Caco-2 (cell line): ENCODE measurements at regions not wholly inside any gene's neighbourhood (a gene's known extent, or its start where the extent isn't known, plus 50 kb on each side); places are given as distances from the start of the nearest gene placed in this dataset.

Source experiments
- BruUV-seq: library from RNA; stranded (reverse); fragments of 400-500 nt; replicated peaks from 2 replicates; lab custom pipeline; 2021; lab: Mats Ljungman, UMichigan
- CTCF ChIA-PET: fragments of 300-600 bp; sonication (Branson Sonifier 250); formaldehyde crosslinking; loops from one replicate; lab custom pipeline; 2022; ENCODE audit warnings: antibody characterized with exemption; lab: Charles Lee
- POLR2A ChIA-PET: fragments of 300-600 bp; sonication (Branson Sonifier 250); formaldehyde crosslinking; loops from one replicate; lab custom pipeline; 2022; ENCODE audit warnings: antibody characterized with exemption; lab: Charles Lee
- DNase-seq, 2 experiments: peaks; one replicate each; pipeline versions ENCODE4 v3.0.0 to v3.0.0-alpha.2; 2020 to 2022
- H3K27me3 ChIP-seq: replicated peaks from 2 replicates; pipeline ENCODE4 v1.6.0; 2011; ENCODE audit warnings: low read length; ENCODE audit not compliant: control insufficient read depth, insufficient read depth
- H3K36me3 ChIP-seq: 2 replicates; pipeline ENCODE4 v1.5.1; 2011; ENCODE audit warnings: low read length; ENCODE audit not compliant: control insufficient read depth, insufficient read depth
- H3K4me1 ChIP-seq: fragments of 250-450 bp; sonication (Bioruptor Pico); 2 replicates; pipeline ENCODE4 v1.5.1; 2020; ENCODE audit warnings: mild to moderate bottlenecking
- H3K4me3 ChIP-seq: 2 replicates; pipeline ENCODE4 v1.5.1; 2011; ENCODE audit warnings: low read depth, mild to moderate bottlenecking, control low read depth, low read length
- H3K9me3 ChIP-seq: fragments of 250-450 bp; sonication (Bioruptor Pico); 2 replicates; pipeline ENCODE4 v1.5.1; 2020; ENCODE audit warnings: mild to moderate bottlenecking, moderate library complexity
- H3K27ac Mint-ChIP-seq: one replicate; pipeline ENCODE4 v1.8.0; 2022; ENCODE audit warnings: mixed read lengths; ENCODE audit not compliant: unreplicated experiment
- H3K27me3 Mint-ChIP-seq: one replicate; pipeline ENCODE4 v1.8.0; 2022; ENCODE audit warnings: mixed read lengths; ENCODE audit not compliant: insufficient read depth, unreplicated experiment
- H3K36me3 Mint-ChIP-seq: one replicate; pipeline ENCODE4 v1.8.0; 2022; ENCODE audit warnings: mild to moderate bottlenecking, mixed read lengths; ENCODE audit not compliant: insufficient read depth, unreplicated experiment
- H3K4me1 Mint-ChIP-seq: one replicate; pipeline ENCODE4 v1.8.0; 2022; ENCODE audit warnings: low read depth, mixed read lengths; ENCODE audit not compliant: unreplicated experiment
- H3K4me3 Mint-ChIP-seq: one replicate; pipeline ENCODE4 v1.8.0; 2022; ENCODE audit warnings: mild to moderate bottlenecking, moderate library complexity, mixed read lengths; ENCODE audit not compliant: unreplicated experiment
- H3K9me3 Mint-ChIP-seq: one replicate; pipeline ENCODE4 v1.8.0; 2022; ENCODE audit warnings: mixed read lengths; ENCODE audit not compliant: unreplicated experiment
- intact Hi-C: fragments of 100-400 bp; cut with micrococcal nuclease; formaldehyde crosslinking; loops from one replicate; pipeline ENCODE4 v1.10.0; 2022; ENCODE audit not compliant: unreplicated experiment
- TF ChIP-seq, protein P1 (sequence below), 2 experiments: fragments of 200-600 bp in 1 of 2; IDR thresholded peaks; 1 replicate in 1 of 2; 2 replicates in 1 of 2; pipeline versions ENCODE4 v1.5.1 to v1.8.0; 2011 to 2022; ENCODE audit warnings: antibody characterized with exemption in 1 of 2, control low read depth in 1 of 2, inconsistent platforms in 1 of 2, low read depth in 1 of 2, low read length in 1 of 2, mild to moderate bottlenecking in 1 of 2, moderate library complexity in 1 of 2; ENCODE audit not compliant: insufficient read depth in 1 of 2, severe bottlenecking in 1 of 2, unreplicated experiment in 1 of 2

DNA sequence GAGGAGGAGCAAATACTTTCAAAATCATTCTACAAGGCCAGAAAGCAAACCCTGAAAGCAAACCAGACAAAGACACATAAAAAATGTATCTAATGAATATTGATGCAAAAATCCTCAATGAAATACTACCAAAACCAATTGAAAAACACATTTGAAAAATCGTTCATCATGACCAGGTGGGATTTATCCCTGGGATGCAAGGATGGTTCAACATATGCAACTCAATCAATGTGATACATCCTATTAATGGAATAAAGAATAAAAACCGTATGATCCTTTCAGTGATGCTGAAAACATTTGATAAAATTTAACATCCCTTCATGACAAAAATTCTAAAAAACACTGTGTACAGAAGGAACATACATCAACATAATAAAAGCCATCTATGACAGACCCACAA, 337.6 kb downstream of the NNT start:
- Mint-ChIP-seq H3K4me1 (no peaks in the 10 kb centered on the region), H3K27me3 (no peaks in the 10 kb centered on the region), H3K36me3 (no peaks in the 10 kb centered on the region), H3K9me3 (peaks cover 18% of the 10 kb centered on the region), H3K27ac (no peak overlapping the region), H3K4me3 (no peak overlapping the region)
- Histone ChIP-seq H3K36me3 (no peaks in the 10 kb centered on the region), H3K9me3 (no peaks in the 10 kb centered on the region), H3K27me3 (no peaks in the 10 kb centered on the region), H3K4me3 (no peak overlapping the region), H3K4me1 (no peaks in the 10 kb centered on the region)
- CTCF ChIA-PET = no interaction called here
- TF ChIP-seq, protein P1, sequence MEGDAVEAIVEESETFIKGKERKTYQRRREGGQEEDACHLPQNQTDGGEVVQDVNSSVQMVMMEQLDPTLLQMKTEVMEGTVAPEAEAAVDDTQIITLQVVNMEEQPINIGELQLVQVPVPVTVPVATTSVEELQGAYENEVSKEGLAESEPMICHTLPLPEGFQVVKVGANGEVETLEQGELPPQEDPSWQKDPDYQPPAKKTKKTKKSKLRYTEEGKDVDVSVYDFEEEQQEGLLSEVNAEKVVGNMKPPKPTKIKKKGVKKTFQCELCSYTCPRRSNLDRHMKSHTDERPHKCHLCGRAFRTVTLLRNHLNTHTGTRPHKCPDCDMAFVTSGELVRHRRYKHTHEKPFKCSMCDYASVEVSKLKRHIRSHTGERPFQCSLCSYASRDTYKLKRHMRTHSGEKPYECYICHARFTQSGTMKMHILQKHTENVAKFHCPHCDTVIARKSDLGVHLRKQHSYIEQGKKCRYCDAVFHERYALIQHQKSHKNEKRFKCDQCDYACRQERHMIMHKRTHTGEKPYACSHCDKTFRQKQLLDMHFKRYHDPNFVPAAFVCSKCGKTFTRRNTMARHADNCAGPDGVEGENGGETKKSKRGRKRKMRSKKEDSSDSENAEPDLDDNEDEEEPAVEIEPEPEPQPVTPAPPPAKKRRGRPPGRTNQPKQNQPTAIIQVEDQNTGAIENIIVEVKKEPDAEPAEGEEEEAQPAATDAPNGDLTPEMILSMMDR (IDR thresholded peaks at IDR 0.05; ENCODE audit: insufficient read depth in 1 of 2, low read depth in 1 of 2, low read length in 1 of 2, severe bottlenecking in 1 of 2, unreplicated experiment in 1 of 2) = no peak
- POLR2A ChIA-PET = no interaction called here
- intact Hi-C loops = no loop called here
- DNase-seq = no peak
- no TSS peak for BruUV-seq

DNA sequence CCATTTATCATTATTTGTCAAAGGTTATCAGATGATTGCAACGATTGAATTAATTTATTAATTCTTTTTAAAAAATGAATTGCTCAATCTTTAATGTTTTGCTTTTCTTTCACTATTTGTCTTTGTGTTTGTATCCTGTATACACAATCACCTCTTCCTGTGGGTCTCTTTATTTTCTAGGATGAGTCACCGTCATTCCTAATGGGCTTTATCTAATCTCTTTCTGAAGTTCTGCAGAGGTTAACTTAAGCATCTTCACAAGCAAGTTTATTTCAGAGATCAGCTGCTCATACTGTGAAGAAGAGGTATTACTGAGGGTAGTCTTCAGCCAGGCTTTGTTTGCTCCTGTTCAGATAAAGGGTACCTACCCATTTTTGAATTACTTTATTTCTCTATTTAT, 323.9 kb downstream of the NNT start:
- Histone ChIP-seq H3K36me3 (no peaks in the 10 kb centered on the region), H3K4me3 (no peak overlapping the region), H3K9me3 (no peaks in the 10 kb centered on the region), H3K27me3 (no peaks in the 10 kb centered on the region), H3K4me1 (no peaks in the 10 kb centered on the region)
- BruUV-seq = no TSS peak
- Mint-ChIP-seq H3K4me3 (no peak overlapping the region), H3K4me1 (no peaks in the 10 kb centered on the region), H3K9me3 (no peaks in the 10 kb centered on the region), H3K36me3 (no peaks in the 10 kb centered on the region), H3K27ac (no peak overlapping the region), H3K27me3 (no peaks in the 10 kb centered on the region)
- ChIA-PET POLR2A (no interaction called here), CTCF (no interaction called here)
- DNase-seq = no peak
- TF ChIP-seq, protein P1 (IDR thresholded peaks at IDR 0.05; ENCODE audit: insufficient read depth in 1 of 2, low read depth in 1 of 2, low read length in 1 of 2, severe bottlenecking in 1 of 2, unreplicated experiment in 1 of 2) = no peak
- intact Hi-C loops = no loop called here

DNA sequence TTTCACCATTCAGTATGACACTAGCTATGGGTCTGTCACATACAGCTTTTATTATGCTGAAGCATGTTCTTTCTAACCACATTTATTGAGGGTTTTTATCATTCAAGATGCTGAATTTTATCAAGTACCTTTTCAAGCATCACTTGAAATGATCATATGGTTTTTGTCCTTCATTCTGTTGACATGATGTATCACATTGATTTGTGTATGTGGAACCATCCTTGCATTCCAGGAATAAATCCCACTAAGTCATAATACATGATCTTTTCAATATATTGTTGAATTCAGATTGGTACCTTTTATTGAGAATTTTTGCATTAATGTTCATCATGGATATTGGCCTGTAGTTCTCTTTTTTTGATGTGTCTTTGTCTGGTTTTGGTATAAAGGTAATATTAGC, 317.4 kb downstream of the NNT start:
- H3K4me3 Mint-ChIP-seq = no peak overlapping the region
- H3K4me1 Mint-ChIP-seq = no peaks in the 10 kb centered on the region
- TF ChIP-seq, protein P1 (IDR thresholded peaks at IDR 0.05; ENCODE audit: insufficient read depth in 1 of 2, low read depth in 1 of 2, low read length in 1 of 2, severe bottlenecking in 1 of 2, unreplicated experiment in 1 of 2) = no peak
- no peaks in the 10 kb centered on the region for H3K27me3 Mint-ChIP-seq
- H3K36me3 Mint-ChIP-seq = no peaks in the 10 kb centered on the region
- Histone ChIP-seq H3K36me3 (no peaks in the 10 kb centered on the region), H3K4me1 (no peaks in the 10 kb centered on the region), H3K27me3 (no peaks in the 10 kb centered on the region), H3K4me3 (no peak overlapping the region), H3K9me3 (no peaks in the 10 kb centered on the region)
- ChIA-PET POLR2A (no interaction called here), CTCF (no interaction called here)
- no peak for DNase-seq
- no peaks in the 10 kb centered on the region for H3K9me3 Mint-ChIP-seq
- no peak overlapping the region for H3K27ac Mint-ChIP-seq
- no TSS peak for BruUV-seq
- intact Hi-C loops = no loop called here
